HG02759 (cell line): ENCODE measurements at regions not wholly inside any gene's neighbourhood (a gene's known extent, or its start where the extent isn't known, plus 50 kb on each side); places are given as distances from the start of the nearest gene placed in this dataset.
"Not testable (repeated sequence)": the region's sequence is repeated elsewhere in the genome, so short reads cannot be mapped to it uniquely, and the experiment has no call there.

Experiments used
- ATAC-seq: cut with Tn5 transposase; IDR thresholded peaks from one replicate; pipeline ENCODE4 v1.9.1; 2021; ENCODE audit warnings: mild to moderate bottlenecking, moderate library complexity; ENCODE audit not compliant: unreplicated experiment

- ATAC-seq: no peak
Observed at GRCh38 chr14:58978343-58978742, 210.1 kb upstream of the DAAM1 start.

GRCh38 chr14:58979325-58979724 is 209.1 kb upstream of the DAAM1 start:
- no peak for ATAC-seq

DNA sequence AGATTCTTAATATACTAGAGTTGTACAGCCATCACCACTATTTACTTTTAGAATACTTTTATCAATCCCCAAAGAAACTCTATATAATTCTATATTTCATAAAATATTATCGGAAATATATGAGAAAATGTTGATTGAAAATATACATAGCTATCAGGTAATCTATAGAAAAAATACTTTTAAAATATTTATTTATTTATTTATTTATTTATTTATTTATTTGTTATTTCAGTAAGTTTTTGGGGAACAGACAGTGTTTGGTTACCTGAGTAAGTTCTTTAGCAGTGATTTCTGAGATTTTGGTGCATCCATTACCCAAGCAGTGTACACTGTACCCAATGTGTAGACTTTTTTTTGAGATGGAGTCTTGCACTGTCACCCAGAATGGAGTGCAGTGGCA is 206.6 kb upstream of the DAAM1 start:
- no peak for ATAC-seq

DNA sequence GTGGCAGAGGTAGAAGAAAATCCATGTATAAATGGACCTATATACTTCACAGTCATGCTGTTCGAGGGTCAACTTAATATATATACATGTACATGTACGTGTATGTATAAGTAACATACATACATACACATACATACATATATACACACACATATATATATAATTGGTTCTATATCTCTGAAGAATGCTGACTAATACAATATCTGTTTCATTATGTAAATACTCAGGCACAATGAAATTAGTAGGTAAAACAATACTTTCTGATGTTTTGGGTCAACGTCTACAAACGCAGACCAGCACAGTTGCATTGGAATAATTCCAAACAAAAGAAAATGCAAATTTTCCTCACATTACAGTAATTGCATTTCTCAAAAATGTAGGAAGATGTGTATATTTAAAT is 202.7 kb upstream of the DAAM1 start:
- no peak for ATAC-seq

GRCh38 chr14:58987591-58987990 is 200.9 kb upstream of the DAAM1 start:
- no peak for ATAC-seq

GRCh38 chr14:58992935-58993334 is 195.5 kb upstream of the DAAM1 start:
- no peak for ATAC-seq

DNA sequence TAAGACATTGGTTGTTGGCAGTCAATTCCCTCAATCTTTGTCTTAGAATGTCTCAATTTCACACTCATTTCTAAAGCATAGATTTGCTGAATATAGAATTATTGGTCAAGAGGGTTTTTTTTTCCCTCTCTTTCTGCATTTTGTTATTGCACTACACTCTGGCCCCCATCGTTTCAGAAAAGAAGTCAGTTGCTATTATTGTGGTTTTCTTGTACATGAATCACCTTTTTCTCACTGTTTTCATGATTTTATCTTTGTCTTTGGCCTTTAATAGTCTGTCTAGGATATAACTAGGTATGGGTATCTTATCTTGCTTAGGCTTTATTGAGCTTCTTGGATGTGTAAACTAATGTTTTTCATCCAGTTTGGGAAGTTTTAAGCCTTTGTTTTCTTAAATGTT is 194.3 kb upstream of the DAAM1 start:
- ATAC-seq: no peak

DNA sequence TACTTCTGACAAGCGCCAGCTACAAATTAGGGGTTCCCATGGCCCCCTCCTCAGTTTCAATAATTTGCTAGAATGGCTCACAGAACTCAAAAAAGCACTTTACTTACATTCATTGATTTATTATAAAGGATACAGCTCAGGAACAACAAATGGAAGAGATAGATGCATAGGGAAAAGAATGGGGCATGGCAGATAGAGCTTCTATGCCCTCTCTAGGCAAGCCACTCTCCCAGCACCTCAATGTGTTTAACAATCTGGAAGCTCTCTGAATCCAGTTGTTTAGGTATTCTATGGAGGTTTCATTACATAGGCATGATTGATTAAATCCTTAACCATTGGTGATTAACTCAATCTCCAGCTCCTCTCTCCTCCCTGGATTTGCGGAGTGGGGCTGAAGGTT is 184.5 kb upstream of the DAAM1 start:
- ATAC-seq: no peak

DNA sequence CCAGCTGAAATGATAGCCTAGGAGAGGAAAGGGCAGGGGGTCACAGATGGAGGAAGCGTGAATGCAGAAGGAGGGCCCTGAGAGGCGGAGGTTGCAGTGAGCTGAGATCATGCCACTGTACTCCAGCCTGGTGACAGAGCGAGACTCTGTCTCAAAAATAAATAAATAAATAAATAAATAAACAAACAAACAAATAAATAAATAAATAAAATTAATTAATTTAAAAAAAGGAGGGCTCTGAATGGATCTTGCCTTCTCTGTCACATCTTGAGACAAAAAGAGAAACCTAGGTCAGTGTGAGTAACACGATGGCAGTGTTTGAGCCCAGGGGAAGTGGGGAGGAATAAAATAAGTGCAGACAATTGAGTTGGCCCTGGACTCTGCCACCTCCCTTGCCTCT is 182.3 kb upstream of the DAAM1 start:
- not testable (repeated sequence) for ATAC-seq

DNA sequence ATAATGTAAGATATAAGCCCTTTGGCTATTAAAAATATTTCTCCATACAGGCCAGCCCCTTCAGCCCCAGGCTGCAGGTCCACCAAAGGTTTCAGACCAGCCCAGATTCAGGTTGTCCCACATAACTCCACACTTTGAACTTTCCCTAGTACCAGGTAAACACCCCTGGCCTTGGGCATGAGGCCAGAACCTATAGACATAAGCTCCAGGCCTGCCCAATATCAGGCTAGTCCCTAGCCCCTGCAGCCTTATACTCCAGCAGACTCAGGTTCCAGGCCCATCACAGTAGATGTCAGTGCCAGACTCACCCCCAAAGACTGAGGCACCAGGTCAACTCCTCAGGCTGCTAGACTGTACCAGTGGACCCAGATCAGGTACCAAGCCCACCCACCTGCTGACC is 178.5 kb upstream of the DAAM1 start:
- no peak for ATAC-seq

- ATAC-seq: no peak
Observed at GRCh38 chr14:59013672-59014298, 174.7 kb upstream of the DAAM1 start.

DNA sequence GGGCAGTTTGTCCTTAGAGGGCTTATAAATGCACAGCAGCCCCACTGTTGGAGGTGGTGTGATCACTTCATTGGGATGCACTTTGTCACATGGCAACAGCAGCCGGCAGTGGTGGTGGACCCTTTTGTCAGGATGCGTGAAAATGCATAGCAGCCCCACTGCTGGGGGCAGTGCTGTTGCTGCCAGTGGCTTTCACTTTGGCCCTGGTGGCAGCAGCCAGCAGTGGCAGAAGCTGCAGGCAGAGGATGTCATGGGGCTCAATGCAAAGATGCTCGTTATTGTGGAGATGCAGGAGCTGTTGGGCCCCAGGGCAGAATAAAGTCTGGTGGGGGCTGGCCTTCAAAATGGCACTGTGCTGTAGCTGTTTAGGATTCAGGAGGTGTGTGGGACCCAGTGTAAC is 173.0 kb upstream of the DAAM1 start:
- no peak for ATAC-seq

GRCh38 chr14:59017285-59017965 is 171.0 kb upstream of the DAAM1 start:
- no peak for ATAC-seq

DNA sequence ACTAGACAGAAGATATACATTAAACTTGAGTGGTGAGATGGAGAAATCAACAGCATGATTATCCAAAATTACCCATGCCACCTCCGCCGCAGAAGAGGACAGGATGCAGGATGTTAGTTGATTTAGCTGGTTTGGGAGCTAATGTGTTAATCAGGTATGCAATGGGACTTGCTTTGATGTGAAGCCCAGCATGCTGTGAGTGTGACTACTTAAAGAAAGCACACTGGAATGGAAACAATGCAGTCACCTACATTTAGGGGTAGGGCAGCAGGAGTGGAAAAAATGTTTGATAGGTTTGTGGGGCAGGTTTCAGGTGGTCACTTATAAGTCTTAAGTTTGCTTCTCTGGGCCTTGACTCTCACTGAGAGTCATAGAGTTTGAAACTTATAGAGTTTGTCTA is 170.0 kb upstream of the DAAM1 start:
- ATAC-seq: no peak

- ATAC-seq: no peak
Observed at GRCh38 chr14:59018978-59019377, 169.5 kb upstream of the DAAM1 start.

- ATAC-seq: no peak
Observed at GRCh38 chr14:59020382-59020781, 168.1 kb upstream of the DAAM1 start.

GRCh38 chr14:59022144-59022543 is 166.3 kb upstream of the DAAM1 start:
- ATAC-seq: no peak

GRCh38 chr14:59026081-59026480 is 162.4 kb upstream of the DAAM1 start:
- ATAC-seq: no peak

DNA sequence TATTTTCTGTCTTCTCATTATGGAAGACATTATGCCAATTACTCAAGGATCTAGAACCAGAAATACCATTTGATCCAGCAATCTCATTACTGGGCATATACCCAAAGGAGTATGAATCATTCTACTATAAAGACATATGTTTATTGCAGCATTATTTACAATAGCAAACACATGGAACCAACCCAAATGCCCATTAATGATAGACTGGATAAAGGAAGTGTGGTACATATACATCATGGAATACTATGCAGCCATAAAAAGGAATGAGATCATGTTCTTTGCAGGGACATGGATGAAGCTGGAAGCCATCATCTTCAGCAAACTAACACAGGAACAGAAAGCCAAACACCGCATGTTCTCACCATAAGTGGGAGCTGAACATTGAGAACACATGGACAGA is 161.8 kb upstream of the DAAM1 start:
- not testable (repeated sequence) for ATAC-seq

GRCh38 chr14:59028476-59029202 is 159.8 kb upstream of the DAAM1 start:
- peak; percentile 90 for ATAC-seq

DNA sequence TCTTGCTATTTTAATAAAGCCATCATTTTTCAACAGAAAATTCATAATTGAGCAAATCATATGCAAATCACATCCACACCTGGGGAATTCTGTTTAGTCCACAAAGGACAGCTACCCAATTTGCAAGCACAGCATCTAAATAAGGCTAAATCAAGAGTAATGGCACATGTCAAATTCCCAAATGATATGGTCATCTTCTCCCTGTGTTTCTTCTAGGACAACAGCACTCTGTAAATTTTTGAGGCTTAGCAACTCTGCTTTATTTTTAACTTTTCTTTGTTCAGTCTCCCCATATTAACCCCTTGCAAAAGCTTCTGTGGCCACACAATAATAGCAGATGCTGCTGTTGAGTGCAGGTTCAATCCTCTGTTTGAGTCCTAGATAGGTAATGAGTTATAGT is 155.6 kb upstream of the DAAM1 start:
- no peak for ATAC-seq

DNA sequence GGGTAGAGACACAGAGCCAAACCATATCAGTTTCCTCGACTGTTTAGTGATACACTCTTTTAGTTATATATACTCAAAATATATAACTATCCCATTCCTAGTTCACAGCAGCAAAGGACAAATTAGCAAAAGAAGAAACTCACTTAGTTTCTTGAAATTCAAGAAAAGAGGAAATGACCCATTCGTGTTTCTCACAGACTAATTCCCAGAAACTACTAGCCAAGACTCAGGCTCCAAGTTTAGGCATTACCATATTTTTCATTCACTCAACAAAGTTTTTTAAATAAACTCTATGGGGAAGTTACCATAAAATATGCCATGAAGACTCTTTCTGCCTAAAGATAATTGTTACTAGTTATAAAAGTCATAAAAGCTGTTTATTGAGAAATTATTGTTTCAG is 152.3 kb upstream of the DAAM1 start:
- ATAC-seq: no peak
